Fibroblast of gingiva (primary cell): ENCODE measurements at regions not wholly inside any gene's neighbourhood (a gene's known extent, or its start where the extent isn't known, plus 50 kb on each side); places are given as distances from the start of the nearest gene placed in this dataset.
"Not testable (repeated sequence)": the region's sequence is repeated elsewhere in the genome, so short reads cannot be mapped to it uniquely, and the experiment has no call there.

Source experiments
- DNase-seq: peaks from one replicate; pipeline ENCODE4 v3.0.0-alpha.2; 2011; ENCODE audit warnings: low read depth

DNA sequence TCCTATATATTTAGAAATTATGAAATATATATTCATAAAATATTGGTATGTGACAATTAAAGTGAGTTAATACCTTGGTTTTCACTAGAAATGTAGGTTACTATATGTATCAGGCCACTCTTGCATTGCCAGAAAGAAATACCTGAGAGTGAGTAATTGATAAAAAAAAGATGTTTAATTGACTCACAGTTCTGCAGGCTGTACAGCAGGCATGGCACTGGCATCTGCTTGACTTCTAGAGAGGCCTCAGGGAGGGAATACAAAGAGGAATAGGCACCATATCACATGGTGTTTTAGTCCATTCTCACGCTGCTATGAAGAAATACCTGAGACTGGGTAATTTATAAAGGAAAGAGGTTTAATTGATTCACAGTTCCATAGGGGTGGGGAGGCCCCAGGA, 1560.6 kb downstream of the STIM2 start:
- no peak for DNase-seq

DNA sequence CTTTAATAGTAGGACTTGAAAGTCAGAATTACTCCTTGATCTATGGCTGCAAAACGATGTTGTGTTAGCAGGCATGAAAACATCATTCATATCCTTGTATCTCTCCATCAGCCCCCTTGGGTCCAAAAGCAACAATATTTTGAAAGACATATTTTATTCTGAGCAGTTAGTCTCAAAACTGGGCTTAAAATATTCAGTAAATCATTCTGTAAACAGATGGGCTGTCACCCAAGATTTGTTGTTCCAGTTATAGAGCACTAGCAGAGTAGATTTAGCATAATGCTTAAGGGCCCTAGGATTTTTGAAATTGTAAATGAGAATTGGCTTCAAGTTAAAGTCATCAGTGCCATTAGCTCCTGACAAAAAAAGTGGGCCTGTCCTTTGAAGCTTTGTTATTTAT, 1565.6 kb downstream of the STIM2 start:
- no peak for DNase-seq

DNA sequence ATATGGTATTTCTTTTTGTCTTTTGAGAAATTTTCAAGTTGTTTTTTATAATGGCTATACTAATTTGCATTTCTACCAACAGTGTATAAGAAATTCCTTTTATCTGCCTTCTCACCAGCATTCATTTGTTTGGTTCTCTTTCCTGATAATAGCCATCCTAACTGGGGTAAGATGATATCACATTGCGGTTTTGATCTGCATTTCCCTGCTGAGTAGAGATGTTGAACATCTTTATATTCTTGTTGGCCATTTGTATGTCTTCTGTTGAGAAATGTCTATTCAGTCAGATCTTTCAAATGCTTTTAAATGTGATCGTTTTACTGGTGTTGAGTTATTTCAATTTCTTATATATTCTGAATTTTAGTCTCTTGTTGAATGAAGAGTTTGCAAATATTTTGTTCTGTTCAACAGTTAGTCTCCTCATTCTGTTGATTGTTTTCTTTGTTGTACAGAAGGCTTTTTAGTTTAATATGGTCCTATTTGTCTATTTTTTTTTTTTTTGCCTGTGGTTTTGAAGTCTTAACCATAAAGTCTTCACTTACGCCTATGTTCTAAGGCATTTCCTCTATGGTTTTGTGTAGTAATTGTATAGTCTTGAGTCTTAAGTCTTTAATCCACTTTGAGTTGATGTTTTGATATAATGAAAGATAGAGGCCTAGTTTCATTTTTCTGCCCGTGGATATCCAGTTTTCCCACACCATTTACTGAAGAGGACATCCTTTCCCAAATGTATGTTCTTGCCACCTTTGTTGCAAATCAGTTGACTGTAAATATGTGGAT, 1566.9 kb downstream of the STIM2 start:
- DNase-seq: no peak

DNA sequence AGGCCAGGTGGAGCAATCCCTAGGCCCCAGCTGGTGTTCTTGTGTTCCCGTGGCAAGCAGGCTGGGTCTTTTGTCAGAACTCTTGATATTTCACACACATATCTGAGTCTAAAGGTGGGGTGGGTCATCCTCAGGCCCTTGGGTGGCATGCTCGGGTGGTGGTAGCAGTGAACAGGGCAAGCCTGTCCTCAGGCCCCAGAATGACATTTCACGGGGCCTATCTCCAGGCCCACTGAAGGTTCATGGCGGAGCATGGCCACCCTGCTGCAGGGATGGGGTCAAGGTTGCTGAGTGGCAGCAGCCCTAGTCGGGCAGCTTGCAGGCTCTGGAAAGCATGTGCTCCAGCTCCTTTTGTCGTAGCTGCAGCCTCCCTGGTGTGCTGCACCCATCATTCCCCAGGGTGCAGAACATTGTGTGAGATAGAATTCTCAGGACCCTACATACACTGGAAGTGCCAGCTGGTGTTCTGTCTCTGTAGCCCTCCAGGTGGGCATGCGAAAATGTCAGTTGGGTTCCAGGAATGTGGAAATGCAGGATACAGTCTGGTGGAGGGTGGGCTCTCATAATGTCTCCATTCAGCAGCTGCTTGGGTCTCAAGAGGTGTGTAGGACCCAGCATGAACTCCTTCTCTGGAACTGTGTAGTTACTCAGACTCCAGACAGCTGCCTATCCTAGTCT, 1571.8 kb downstream of the STIM2 start:
- DNase-seq: no peak

DNA sequence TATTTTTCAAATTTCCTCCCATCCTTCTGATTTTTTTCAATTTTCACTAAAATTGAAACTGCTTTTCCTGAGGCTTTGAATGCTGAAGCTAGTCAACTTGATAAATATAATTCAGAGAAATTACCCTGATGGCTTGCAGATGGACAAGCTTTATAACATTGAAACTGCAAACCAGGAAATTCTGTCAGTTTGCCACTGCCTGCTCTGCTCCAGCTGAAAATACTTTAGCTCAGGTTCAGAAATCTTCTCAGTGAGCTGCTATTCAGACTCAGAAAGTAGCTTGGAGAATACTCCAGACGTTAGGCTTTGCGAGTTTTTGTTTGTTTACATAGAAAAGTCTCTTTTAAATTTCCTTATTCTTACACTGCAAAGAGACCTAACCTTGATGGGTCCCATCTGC, 1574.7 kb downstream of the STIM2 start:
- no peak for DNase-seq

DNA sequence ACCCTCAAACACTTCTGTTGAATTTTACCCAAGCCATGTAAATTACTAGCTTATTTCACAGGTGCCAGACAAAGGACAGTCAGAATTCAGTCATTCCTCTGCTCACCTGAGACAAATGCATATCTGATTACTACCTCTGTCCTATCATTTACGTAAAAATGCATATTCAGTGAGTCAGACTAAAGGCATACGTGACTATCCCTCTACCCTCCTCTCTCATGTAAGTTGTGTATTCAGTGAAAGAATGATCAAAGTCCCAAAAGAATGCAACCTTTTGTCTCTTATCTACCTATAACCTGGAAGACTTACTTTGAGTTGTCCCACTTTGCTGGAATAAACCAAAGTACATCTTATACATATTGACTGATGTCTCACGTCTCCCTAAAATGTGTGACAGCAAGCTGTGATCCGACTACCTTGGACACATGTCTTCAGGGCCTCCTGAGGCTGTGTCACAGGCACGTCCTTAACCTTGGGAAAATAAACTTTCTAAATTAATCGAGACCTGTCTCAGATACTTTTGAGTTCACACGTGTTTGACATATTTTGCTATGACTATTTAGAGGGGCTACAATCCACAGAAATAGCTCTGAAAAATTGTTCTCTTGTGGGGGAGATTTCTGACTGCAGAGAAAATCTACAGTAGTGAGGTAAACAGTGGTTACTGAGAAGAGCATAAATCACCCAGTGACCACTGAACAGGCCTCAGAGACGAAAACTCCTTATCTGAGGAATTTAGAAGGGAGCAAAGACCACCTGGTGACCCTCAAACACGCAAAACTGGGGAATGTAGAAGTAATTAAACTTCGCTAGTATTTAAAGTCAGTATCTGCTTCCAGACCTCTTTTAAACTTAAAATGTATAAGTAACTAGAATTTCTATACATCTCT, 1575.8 kb downstream of the STIM2 start:
- DNase-seq: no peak

DNA sequence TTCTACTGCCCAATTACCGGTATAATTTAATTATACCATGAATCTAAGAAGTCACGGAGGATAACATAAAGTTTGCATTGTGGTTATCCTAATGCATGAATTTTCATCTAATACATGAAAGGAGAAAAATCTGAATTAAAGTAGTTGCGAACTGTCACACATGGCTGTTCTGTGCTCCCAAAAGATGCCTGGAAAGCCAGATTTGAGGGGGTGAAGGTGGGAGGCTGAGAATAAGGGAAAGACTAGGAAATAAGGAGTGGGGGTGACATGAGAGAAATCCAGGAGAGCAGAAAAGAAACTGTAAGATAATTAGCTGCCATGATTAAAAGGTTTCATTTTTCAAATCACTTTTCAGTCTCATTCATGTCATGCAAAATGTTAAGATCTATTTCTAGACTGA, 1582.7 kb downstream of the STIM2 start:
- no peak for DNase-seq

DNA sequence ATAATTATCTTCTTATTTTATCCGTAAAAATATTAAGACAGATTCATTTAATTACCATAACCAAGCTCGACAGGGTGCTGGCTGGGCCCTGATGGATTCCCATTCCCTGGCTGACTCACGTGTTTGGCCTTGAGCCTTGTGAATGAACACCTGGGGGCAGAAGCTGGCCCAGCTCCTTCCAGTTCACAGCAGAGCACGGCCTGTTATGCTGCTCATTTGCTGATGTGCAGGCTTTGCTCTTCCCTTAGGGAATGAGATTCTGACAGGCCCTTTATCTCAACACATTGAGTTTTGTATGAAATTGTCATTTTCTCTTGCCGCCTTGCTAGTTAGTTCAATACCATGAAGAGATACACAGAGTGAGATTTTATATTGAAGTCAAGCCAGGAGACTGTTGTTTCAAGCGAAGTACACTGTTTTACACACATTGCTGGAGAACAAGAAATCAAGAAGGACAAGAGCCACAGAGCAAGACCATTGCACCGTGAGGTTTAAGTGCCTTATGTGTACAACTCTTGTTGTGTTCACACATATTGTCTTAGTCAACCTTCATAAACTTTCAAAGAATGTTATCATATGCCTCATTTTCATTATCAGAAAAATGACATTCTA, 1583.3 kb downstream of the STIM2 start:
- DNase-seq: no peak

DNA sequence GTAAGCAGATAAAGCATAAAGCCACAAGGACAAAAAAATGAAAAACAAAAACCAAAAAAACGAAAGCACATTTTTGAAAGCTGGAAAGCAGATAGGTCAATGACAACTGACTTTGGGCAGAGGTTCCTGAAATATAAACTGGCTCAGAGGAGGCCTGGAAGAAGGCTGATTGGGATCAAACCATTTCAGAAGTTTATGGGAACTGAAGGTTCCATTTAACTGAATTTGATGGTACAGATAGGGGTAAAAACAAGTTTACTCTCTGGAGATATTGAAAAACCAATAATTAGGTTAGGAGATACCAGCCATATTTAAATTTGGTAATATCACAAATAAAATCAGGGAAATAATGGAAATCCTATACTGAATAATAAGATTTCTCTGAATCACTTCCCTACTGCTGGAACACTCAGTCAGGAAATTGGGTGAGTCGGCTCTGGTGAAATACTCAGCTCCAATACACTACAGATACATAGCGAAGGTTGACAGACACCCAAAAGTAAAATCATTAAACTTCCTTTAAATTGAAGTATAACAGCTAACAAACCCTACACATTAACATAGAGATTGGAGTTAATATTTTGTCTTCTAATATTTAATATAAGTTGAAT, 1584.3 kb downstream of the STIM2 start:
- DNase-seq: no peak

DNA sequence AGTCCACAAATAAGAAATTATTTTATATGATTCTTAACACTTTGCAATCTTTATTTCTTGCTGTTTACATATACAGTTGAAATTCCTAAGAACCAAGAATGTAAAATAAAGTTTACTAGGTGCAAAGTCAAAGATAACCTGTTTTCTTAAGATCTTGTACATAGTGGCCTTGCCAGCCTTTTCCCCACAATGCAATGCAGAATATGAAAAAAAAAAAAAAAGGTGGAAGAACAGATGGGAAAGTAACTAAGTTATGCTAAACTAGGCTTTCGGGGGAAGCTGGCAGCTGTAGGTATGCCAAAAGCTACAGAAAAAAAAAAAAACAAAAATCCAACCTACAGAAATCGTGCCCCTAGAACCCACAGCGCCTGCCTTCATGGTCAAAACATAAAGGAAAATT, 1588.4 kb downstream of the STIM2 start:
- no peak for DNase-seq

DNA sequence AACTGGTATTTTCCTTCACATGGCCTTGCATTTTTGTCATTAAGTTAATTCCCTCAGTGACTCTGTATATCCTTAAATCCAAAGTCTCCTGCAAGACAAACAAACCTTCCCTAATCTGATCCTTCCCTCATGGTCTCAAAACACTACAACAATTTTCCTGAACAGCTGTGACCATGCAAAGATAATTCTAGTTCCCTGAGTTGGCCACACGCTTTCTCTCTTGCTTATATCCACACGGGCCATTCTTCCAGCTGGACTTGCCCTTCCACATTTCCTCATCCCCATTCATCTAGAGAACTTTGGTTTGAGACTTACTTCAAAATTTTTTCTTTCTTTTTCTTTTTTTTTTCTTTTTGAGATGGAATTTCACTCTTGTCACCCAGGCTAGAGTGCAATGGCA, 1590.7 kb downstream of the STIM2 start:
- DNase-seq: no peak

DNA sequence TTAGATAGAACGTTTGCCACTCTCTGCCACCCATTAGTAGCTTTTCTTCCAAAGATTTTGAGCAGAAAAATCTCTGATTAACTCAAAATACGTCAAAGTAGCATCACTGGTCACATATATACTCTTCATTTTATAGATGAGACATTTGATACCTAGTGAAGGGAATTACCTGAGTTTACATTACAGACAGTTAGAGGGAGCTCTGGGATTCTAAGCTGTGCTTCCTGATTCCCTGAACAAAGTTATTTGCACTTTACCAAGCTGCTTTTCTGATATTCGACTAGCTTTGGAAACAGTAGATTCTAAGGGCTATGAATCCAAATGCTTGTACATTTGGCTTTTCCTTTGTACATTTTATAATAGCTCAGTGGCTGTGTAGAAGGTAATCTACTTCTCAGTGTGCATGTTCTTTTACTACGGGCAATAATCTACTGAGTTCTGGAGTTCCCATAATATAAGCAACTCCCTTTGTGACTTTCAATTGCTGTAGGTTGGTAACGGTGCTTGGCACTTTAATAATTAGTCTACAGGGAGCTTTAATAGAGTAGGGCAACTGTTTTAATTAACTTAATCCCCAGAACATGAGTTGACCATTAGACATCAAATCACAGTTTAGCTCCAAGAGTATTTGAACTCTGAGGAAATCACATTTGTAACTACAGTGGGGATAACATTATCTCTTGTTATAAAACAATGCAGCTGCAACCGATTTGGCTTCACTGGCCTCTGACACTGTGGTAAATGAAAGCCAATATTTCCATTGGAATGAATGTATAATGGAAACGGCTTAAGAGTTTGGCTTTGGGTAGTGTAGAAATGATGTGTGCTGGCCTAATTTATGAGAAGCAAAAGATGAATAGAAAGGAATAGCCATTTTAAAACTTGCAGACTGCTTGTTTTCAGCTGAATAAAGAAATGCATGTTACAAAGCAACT, 1602.4 kb downstream of the STIM2 start:
- DNase-seq: no peak

DNA sequence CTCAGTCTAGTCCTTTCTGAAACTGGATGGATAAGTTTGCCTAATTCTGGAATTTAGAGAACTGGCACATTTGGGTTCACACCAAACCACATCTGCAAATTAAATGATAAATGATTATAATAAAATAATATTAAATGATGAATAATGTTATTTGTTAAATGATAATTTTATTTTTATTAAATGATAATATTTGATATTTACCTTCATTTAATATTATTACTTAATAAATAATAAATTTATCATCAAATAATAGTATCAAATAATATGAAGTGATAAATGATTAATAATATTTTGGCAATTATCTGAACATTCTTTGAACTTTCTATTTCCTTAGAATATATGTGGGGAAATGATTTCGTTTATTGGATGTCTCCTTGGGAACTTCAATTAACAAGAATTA, 1604.2 kb downstream of the STIM2 start:
- DNase-seq: no peak

DNA sequence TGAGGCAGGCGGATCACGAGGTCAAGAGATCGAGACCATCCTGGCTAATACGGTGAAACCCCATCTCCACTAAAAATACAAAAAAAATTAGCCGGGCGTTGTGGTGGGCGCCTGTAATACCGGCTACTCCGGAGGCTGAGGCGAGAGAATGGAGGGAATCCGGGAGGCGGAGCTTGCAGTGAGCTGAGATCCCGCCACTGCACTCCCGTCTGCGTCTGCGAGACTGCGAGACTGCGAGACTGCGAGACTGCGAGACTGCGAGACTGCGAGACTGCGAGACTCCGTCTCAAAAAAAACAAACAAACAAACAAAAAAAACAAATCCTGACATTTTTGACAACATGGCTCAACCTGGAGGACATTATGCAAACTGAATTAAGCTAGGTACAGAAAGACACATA, 1606.2 kb downstream of the STIM2 start:
- not testable (repeated sequence) for DNase-seq

DNA sequence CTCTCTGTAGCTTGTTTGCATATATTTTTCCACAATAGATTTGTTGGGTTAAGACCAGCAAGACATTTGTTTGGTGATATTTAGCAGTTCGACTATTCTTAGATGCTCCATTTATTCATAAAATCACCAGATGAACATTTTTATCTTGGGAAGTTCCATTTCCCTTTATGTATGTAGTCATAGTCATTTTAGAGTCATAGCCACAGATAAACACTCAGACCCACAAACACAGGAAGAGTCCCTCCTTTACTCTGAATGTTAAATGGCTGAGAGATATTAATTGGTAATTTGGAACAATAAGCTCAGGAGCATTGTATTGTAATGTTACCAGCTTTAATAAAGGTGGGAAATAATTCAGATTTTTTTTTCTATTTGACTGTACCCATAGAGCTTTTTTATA, 1608.7 kb downstream of the STIM2 start:
- no peak for DNase-seq

DNA sequence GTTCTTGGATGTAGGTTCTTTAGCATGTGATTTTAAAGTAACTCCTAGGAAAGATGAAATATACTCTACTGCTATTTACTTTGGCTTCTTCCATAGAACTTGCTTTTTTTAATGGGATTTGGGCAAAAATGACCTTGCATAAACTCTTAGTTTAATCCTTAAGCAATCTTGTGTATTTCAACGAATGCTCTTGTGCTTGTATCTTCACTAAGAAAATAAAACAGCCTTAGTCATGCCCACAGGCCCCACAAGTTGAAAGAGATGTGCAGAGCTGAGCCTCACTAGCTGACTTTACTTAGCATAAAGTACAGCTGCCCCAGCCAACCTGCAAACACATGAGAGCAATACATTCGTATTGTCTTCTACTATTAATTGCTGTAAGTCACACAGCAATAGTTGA, 1609.2 kb downstream of the STIM2 start:
- peak; percentile 1 for DNase-seq

DNA sequence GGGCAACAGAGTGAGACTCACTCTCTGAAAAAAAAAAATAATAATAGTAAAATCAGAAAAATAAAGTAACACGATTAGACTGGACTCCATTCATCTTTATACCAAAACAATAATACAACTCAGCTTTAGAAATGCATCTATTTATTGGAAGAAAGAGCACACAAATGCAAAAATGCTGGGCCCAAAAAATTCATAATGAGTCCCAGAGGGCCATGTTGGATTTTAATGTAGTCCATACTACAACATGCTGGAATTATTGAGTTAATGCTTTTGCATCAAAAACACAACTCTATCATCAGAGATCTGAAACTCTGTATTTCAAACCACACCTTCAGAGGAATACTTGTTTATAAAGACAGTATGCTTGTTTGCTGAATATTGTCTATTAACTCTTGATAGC, 1614.7 kb downstream of the STIM2 start:
- no peak for DNase-seq

DNA sequence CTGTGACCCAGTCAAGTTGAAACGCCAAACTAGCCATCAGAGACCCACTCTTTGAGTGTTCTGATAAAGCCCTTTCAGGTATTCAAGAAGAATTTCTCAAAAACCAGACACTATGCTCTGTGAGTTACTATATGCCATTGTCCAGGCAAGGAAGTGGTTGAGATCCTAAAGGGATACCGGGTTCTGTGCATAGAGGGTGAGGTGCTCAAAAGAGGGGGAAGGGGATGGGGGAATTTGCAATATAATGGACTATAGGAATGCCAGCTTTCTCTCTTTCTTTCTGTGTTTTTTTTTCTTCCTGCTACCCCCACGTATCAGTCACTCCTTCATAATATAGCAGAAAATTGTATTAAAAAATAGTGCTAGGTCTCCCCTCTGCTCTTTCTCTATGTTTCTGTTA, 1619.0 kb downstream of the STIM2 start:
- no peak for DNase-seq

DNA sequence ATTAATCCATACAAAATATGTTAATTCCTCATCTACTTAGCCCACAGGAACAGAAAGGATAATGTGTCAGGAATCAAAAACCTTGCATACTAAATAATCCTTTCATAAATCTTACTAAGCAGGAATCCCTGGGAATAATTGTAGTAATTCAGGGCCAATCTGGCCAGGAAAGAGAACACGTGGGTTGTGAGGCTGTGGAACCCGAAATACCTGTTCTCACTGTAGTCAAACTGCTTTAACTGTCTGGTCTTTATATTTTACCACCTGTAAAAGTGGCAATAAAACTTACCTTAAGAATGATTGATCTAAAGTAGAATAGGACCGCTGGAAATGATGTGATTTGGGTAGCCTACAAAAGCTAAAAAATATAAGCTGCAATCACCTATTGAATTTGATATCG, 1620.9 kb downstream of the STIM2 start:
- DNase-seq: no peak

DNA sequence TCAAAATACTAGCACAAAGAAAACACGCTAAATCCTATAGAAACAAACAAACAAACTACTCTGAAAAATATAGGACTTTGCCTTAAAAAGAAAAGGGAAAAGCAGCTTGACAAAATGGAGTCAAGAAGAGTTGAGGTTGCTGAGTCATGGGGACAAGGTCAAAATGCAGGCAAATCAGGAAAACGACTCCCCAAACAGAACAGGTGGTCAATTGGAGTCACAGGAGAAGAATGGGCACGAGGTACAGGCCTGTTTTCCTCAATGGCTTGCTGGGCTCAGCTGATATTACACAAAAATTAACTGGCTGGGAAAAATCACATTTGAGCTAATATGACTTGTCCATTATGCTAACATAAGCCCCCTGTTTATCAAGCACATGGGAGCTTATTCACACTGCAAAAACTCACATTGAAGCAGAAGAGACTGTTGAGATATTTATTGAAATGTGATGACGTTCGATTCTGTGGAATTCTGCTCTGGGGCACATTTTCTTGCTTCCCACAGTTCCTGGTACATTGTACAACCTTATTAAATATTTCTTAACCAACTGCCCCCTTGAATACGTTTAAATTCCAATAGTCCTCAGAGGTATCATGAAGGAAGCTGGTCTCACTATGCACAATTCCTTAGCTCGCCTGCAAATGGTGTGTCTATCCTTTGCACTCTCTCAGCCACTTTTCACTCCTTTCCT, 1622.1 kb downstream of the STIM2 start:
- DNase-seq: no peak
